Smooth muscle cell (in vitro differentiated cells): ENCODE measurements at regions not wholly inside any gene's neighbourhood (a gene's known extent, or its start where the extent isn't known, plus 50 kb on each side); places are given as distances from the start of the nearest gene placed in this dataset.

Experiments used
- DNase-seq: peaks from one replicate; lab custom pipeline; 2025; ENCODE audit not compliant: unreplicated experiment; lab: John Stamatoyannopoulos, UW
- H2AFZ ChIP-seq: fragments of 200-600 bp; sonication (generic); 2 replicates; pipeline ENCODE4 v1.6.0; 2016; ENCODE audit warnings: antibody characterized with exemption, low read depth, mild to moderate bottlenecking
- H3F3A ChIP-seq: fragments of 200-600 bp; sonication (generic); 2 replicates; pipeline ENCODE4 v1.6.0; 2017; ENCODE audit warnings: antibody characterized with exemption, low read depth
- H3K27ac ChIP-seq: fragments of 200-600 bp; sonication (generic); 2 replicates; pipeline ENCODE4 v1.5.1; 2016; ENCODE audit warnings: low read depth, mild to moderate bottlenecking
- H3K27me3 ChIP-seq: fragments of 200-600 bp; sonication (generic); 2 replicates; pipeline ENCODE4 v1.6.1; 2016; ENCODE audit warnings: low read depth, mild to moderate bottlenecking
- H3K36me3 ChIP-seq: fragments of 200-600 bp; sonication (generic); 2 replicates; pipeline ENCODE4 v1.5.1; 2016; ENCODE audit warnings: low read depth
- H3K4me1 ChIP-seq: fragments of 200-600 bp; sonication (generic); 2 replicates; pipeline ENCODE4 v1.5.1; 2016; ENCODE audit warnings: low read depth
- H3K4me2 ChIP-seq: fragments of 200-600 bp; sonication (generic); 2 replicates; pipeline ENCODE4 v1.6.0; 2016; ENCODE audit warnings: mild to moderate bottlenecking
- H3K4me3 ChIP-seq: fragments of 200-600 bp; sonication (generic); 2 replicates; pipeline ENCODE4 v1.5.1; 2016; ENCODE audit warnings: mild to moderate bottlenecking
- H3K79me2 ChIP-seq: fragments of 200-600 bp; sonication (generic); 2 replicates; pipeline ENCODE4 v1.6.0; 2016; ENCODE audit warnings: low read depth, mild to moderate bottlenecking
- H3K9ac ChIP-seq: fragments of 200-600 bp; sonication (generic); 2 replicates; pipeline ENCODE4 v1.6.0; 2016; ENCODE audit warnings: low read depth
- H3K9me3 ChIP-seq: fragments of 200-600 bp; sonication (generic); replicated peaks from 2 replicates; pipeline ENCODE4 v1.5.1; 2016; ENCODE audit warnings: low read depth
- H4K20me1 ChIP-seq: fragments of 200-600 bp; sonication (generic); 2 replicates; pipeline ENCODE4 v1.6.0; 2016; ENCODE audit warnings: low read depth
- CTCF ChIP-seq: fragments of 200-600 bp; sonication (generic); IDR thresholded peaks from 2 replicates; pipeline ENCODE4 v1.5.1; 2017; ENCODE audit warnings: borderline replicate concordance, mild to moderate bottlenecking, antibody characterized with exemption; ENCODE audit not compliant: insufficient read depth, poor library complexity, severe bottlenecking
- WGBS: methylation state at CpG from one replicate; pipeline ENCODE4 v1.1.7; 2016; ENCODE audit warnings: low lambda C conversion rate; 5-methylcytosine and 5-hydroxymethylcytosine counted together

GRCh38 chr12:90084018-90084417, 375.4 kb upstream of the ATP2B1 start:
- no peaks in the 10 kb centered on the region for H3K79me2 ChIP-seq
- no peaks in the 10 kb centered on the region for H3K9me3 ChIP-seq
- H3K4me1 ChIP-seq: peaks cover 38% of the 10 kb centered on the region
- H4K20me1 ChIP-seq: no peaks in the 10 kb centered on the region
- H3K36me3 ChIP-seq: no peaks in the 10 kb centered on the region
- TF ChIP-seq CTCF: no peak
- H3K27me3 ChIP-seq: no peaks in the 10 kb centered on the region
- H3K4me2 ChIP-seq: no peak overlapping the region
- no peak for DNase-seq
- no peak overlapping the region for H3K9ac ChIP-seq
- peaks cover 9% of the 10 kb centered on the region for H3F3A ChIP-seq
- 88% methylated on average over 2 of the region's 2 CpGs for WGBS
- H2AFZ ChIP-seq: no peak overlapping the region
- H3K4me3 ChIP-seq: no peak overlapping the region
- no peak overlapping the region for H3K27ac ChIP-seq

- Histone ChIP-seq H4K20me1 (no peaks in the 10 kb centered on the region), H3K4me1 (peaks cover 23% of the 10 kb centered on the region), H3K4me2 (no peak overlapping the region), H3F3A (no peaks in the 10 kb centered on the region), H3K36me3 (no peaks in the 10 kb centered on the region), H3K9ac (no peak overlapping the region), H3K9me3 (no peaks in the 10 kb centered on the region), H3K79me2 (no peaks in the 10 kb centered on the region), H3K27ac (no peak overlapping the region), H3K4me3 (no peak overlapping the region), H3K27me3 (no peaks in the 10 kb centered on the region), H2AFZ (no peak overlapping the region)
- 78% methylated on average over 1 of the region's 1 CpG for WGBS
- no peak for TF ChIP-seq CTCF
- DNase-seq: no peak
Observed at GRCh38 chr12:90080616-90081015, 372.0 kb upstream of the ATP2B1 start.

GRCh38 chr12:90079529-90080210, 371.0 kb upstream of the ATP2B1 start:
- Histone ChIP-seq H3K4me3 (no peak overlapping the region), H4K20me1 (no peaks in the 10 kb centered on the region), H3K27ac (peak overlapping the region; percentile 38), H3K4me1 (peaks cover 18% of the 10 kb centered on the region), H3K9ac (no peak overlapping the region), H3K79me2 (no peaks in the 10 kb centered on the region), H3K27me3 (no peaks in the 10 kb centered on the region), H2AFZ (no peak overlapping the region), H3K9me3 (no peaks in the 10 kb centered on the region), H3F3A (no peaks in the 10 kb centered on the region), H3K4me2 (peak overlapping the region; percentile 2), H3K36me3 (no peaks in the 10 kb centered on the region)
- WGBS: 75% methylated on average over 4 of the region's 4 CpGs
- DNase-seq: no peak
- no peak for TF ChIP-seq CTCF

GRCh38 chr12:90078344-90078743, 369.7 kb upstream of the ATP2B1 start:
- no peak overlapping the region for H3K4me2 ChIP-seq
- H3K27ac ChIP-seq: no peak overlapping the region
- no peak overlapping the region for H3K4me3 ChIP-seq
- no peaks in the 10 kb centered on the region for H3K9me3 ChIP-seq
- H3K9ac ChIP-seq: no peak overlapping the region
- H3F3A ChIP-seq: no peaks in the 10 kb centered on the region
- H3K36me3 ChIP-seq: no peaks in the 10 kb centered on the region
- WGBS: 90% methylated on average over 4 of the region's 4 CpGs
- no peaks in the 10 kb centered on the region for H3K27me3 ChIP-seq
- no peaks in the 10 kb centered on the region for H3K79me2 ChIP-seq
- no peak for TF ChIP-seq CTCF
- peaks cover 18% of the 10 kb centered on the region for H3K4me1 ChIP-seq
- no peak overlapping the region for H2AFZ ChIP-seq
- H4K20me1 ChIP-seq: no peaks in the 10 kb centered on the region
- no peak for DNase-seq
